Loucy (cell line): ENCODE measurements at regions not wholly inside any gene's neighbourhood (a gene's known extent, or its start where the extent isn't known, plus 50 kb on each side); places are given as distances from the start of the nearest gene placed in this dataset.

Experiments
- CTCF ChIP-seq: fragments of 200-600 bp; sonication (generic); conservative IDR thresholded peaks from 2 replicates; pipeline ENCODE4 v1.5.1; 2014; ENCODE audit warnings: mild to moderate bottlenecking, antibody characterized with exemption, low read length
- EZH2phosphoT487 ChIP-seq: fragments of 200-600 bp; IDR thresholded peaks from 2 replicates; pipeline ENCODE4 v1.6.1; 2018; ENCODE audit warnings: antibody characterized with exemption, mild to moderate bottlenecking, moderate library complexity, borderline replicate concordance

DNA sequence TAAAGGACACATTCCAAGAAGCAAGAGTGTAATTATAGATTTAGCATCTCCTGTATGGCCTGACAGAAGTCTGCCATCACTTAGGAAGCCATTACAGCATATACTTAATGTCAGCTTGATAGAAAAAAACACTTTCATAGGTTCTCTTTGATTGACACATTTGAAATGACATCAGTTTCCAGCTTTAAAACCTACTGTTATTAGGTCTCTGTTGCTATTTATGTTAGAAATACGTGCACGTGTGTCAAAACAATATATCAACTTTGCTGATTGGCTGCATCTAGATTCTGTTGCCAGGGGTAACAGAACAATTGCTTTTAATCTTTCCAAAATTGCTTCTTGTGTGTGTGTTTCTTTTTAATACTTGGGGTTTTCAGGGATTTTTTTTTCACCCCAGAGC lies 389.3 kb upstream of the ATP11B start:
- TF ChIP-seq CTCF (no peak), EZH2phosphoT487 (no peak)
